DND-41 (cell line): ENCODE measurements at regions not wholly inside any gene's neighbourhood (a gene's known extent, or its start where the extent isn't known, plus 50 kb on each side); places are given as distances from the start of the nearest gene placed in this dataset.

Source experiments
- EZH2 ChIP-seq: IDR thresholded peaks from 3 replicates; pipeline ENCODE4 v1.6.1; 2012; ENCODE audit warnings: borderline replicate concordance, low read depth, mild to moderate bottlenecking, moderate library complexity, low read length, inconsistent platforms; ENCODE audit not compliant: severe bottlenecking
- TF ChIP-seq, protein P1 (sequence below): IDR thresholded peaks from 2 replicates; pipeline ENCODE4 v1.5.1; 2012; ENCODE audit warnings: borderline replicate concordance, low read length, moderate library complexity, mild to moderate bottlenecking; ENCODE audit not compliant: poor library complexity, severe bottlenecking; ENCODE audit errors: extremely low read depth

DNA sequence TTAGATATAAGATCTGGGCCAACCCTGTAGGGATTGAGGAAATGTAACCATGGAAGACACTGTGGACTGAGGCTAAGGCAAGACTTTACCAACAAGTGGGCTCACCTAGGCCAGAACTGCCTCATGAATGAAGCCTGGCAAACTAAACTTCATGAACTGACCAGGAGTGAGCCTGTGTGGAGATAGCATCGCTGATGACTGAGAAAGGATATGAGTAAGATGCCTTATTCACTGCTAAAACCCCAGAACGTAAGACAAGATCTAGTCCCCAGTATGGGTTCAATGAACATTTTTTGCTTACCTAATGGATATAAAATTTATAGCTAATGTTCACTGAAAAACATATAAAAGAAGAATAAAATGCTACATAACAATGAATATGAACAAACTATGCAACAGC, 399.8 kb downstream of the SATB2 start:
- TF ChIP-seq, protein P1, sequence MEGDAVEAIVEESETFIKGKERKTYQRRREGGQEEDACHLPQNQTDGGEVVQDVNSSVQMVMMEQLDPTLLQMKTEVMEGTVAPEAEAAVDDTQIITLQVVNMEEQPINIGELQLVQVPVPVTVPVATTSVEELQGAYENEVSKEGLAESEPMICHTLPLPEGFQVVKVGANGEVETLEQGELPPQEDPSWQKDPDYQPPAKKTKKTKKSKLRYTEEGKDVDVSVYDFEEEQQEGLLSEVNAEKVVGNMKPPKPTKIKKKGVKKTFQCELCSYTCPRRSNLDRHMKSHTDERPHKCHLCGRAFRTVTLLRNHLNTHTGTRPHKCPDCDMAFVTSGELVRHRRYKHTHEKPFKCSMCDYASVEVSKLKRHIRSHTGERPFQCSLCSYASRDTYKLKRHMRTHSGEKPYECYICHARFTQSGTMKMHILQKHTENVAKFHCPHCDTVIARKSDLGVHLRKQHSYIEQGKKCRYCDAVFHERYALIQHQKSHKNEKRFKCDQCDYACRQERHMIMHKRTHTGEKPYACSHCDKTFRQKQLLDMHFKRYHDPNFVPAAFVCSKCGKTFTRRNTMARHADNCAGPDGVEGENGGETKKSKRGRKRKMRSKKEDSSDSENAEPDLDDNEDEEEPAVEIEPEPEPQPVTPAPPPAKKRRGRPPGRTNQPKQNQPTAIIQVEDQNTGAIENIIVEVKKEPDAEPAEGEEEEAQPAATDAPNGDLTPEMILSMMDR, result no peak
- TF ChIP-seq EZH2, result no peak
